IPS DF 6.9 (cell line): ENCODE measurements at regions not wholly inside any gene's neighbourhood (a gene's known extent, or its start where the extent isn't known, plus 50 kb on each side); places are given as distances from the start of the nearest gene placed in this dataset.

Experiments used
- DNase-seq: peaks from one replicate; pipeline ENCODE4 v3.0.0-alpha.2; 2013; ENCODE audit warnings: low read depth, low spot score
- H3K27ac ChIP-seq: one replicate; pipeline ENCODE4 v1.5.1; 2013; ENCODE audit warnings: low read length, control low read depth
- H3K27me3 ChIP-seq: 2 replicates; pipeline ENCODE4 v1.6.1; 2013; ENCODE audit warnings: mild to moderate bottlenecking, low read length; ENCODE audit not compliant: control insufficient read depth, insufficient read depth
- H3K36me3 ChIP-seq: 2 replicates; pipeline ENCODE4 v1.6.1; 2013; ENCODE audit warnings: low read length; ENCODE audit not compliant: control insufficient read depth, insufficient read depth
- H3K4me1 ChIP-seq: 2 replicates; pipeline ENCODE4 v1.6.1; 2013; ENCODE audit warnings: low read length; ENCODE audit not compliant: control insufficient read depth, insufficient read depth
- H3K4me3 ChIP-seq: 2 replicates; pipeline ENCODE4 v1.5.1; 2013; ENCODE audit warnings: mild to moderate bottlenecking, low read length
- H3K9me3 ChIP-seq: 2 replicates; pipeline ENCODE4 v1.6.1; 2013; ENCODE audit warnings: low read length, inconsistent platforms; ENCODE audit not compliant: control insufficient read depth, insufficient read depth
- WGBS: extraction: QIAGEN DNeasy Blood & Tissue Kit; methylation state at CpG from one replicate; pipeline ENCODE4 v1.1.7; 2013; ENCODE audit warnings: mixed read lengths, missing lambda C conversion rate; ENCODE audit not compliant: insufficient read length, insufficient coverage; 5-methylcytosine and 5-hydroxymethylcytosine counted together

DNA sequence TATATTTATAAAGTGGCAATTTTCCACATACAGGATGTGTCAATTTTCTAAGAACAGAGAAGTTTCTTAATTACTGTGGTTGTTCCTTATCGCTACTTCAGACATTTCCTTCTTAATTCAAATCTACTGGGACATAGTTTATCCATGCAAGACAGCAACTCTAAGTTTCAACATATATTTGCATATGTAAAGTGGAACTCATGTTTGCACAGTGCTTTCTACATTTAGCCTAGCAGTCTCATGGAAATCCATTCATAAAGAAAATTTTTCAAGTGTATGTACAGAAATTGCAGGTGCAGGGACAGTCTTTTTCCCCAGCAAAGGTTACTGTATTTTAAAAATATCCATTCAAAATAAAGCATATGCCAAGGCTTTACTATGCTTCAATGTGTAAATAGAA is 956.7 kb upstream of the SEL1L start:
- no CpG with 5 or more reads among the region's 1 CpG for WGBS
- Histone ChIP-seq H3K4me3 (no peak overlapping the region), H3K4me1 (no peaks in the 10 kb centered on the region), H3K27ac (no peak overlapping the region), H3K27me3 (no peaks in the 10 kb centered on the region), H3K9me3 (no peaks in the 10 kb centered on the region), H3K36me3 (no peaks in the 10 kb centered on the region)
- DNase-seq: no peak

DNA sequence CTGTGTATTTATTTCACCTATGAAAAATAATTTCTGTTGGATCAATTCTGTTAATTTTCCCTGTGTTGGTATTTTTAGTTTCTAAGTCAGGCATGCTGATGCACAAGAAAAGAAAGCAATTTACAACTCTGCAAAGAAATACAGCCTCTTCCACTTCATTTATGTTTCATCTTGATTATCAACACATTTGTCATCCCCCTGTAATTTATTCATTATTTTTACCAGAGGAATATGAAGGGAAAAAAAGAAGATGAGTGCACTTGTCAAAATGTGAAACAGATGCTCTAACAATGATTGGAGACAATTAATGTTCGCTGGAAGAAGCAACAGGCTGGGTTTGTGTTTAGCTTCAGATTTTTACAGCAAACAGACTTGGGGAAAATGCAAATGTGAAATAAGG is 958.5 kb upstream of the SEL1L start:
- H3K27ac ChIP-seq: no peak overlapping the region

DNA sequence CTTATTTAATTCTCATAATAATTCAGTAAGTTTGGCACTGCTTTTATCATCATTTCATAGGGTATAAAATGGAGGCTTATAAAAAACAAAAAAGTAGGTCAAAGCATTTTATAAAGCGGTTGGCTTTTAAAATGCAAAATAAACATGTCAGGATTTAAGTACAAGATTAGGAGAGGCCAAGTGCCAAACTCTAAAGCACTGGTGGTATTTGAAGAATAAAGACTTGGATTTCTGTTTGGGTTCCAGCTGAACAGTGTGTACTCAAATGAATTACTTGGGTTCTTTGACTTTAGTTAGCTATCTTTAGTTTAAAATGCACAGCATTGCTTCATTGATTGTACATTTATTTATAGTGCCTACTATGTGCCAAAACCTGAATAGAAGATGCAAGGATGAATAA is 966.6 kb upstream of the SEL1L start:
- H3K4me3 ChIP-seq: no peak overlapping the region
- no peak overlapping the region for H3K27ac ChIP-seq
- no peaks in the 10 kb centered on the region for H3K36me3 ChIP-seq
- DNase-seq: no peak
- WGBS: no CpG with 5 or more reads among the region's 1 CpG
- no peaks in the 10 kb centered on the region for H3K27me3 ChIP-seq
- no peaks in the 10 kb centered on the region for H3K9me3 ChIP-seq
- H3K4me1 ChIP-seq: no peaks in the 10 kb centered on the region

More for the DNA sequence above, 958.5 kb upstream of the SEL1L start:
- Histone ChIP-seq H3K36me3 (no peaks in the 10 kb centered on the region), H3K9me3 (no peaks in the 10 kb centered on the region), H3K4me1 (no peaks in the 10 kb centered on the region), H3K27me3 (no peaks in the 10 kb centered on the region), H3K4me3 (no peak overlapping the region)
- DNase-seq: no peak
- no CpG with 5 or more reads among the region's 1 CpG for WGBS

DNA sequence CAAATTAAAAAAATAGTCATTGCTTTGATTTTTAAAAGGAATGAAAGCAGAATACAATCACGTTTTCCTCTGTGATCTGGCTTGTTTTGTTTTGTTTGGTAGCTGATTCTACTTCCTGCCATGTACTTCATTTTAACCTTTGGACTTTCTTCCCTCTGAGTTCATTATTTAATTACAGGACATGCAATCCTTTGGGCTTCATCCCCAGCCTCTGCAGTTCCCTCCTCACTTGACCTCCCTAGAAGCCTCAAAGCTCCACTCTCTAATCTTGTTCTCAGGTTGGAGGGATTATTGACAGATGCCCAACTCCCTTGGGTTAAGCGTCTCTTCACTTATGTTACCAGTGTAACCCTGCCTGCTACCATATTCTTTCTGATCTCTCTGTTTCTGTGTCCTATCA is 967.9 kb upstream of the SEL1L start:
- no peak for DNase-seq
- no peaks in the 10 kb centered on the region for H3K27me3 ChIP-seq
- H3K27ac ChIP-seq: no peak overlapping the region
- H3K9me3 ChIP-seq: no peaks in the 10 kb centered on the region
- WGBS: no CpG with 5 or more reads among the region's 2 CpGs
- H3K36me3 ChIP-seq: no peaks in the 10 kb centered on the region
- H3K4me1 ChIP-seq: no peaks in the 10 kb centered on the region
- no peak overlapping the region for H3K4me3 ChIP-seq

DNA sequence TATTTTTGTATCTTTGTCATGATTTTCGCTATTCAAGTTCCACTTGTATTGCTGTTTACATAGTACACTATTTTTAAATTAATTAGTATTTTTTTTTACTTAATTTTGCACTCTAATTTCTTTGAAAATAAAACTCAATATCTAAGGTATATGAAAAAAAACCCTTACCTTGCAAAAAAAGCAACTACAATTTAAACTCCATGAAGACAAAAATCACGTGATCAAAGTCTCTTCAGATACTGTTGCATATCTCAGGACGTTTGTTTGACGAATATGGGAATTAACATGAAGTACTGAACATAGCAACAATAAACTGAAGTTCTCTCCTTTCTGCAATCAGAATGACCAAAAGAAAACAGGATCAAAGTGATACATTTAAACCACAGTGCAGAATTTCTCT is 968.4 kb upstream of the SEL1L start:
- no peaks in the 10 kb centered on the region for H3K36me3 ChIP-seq
- H3K9me3 ChIP-seq: no peaks in the 10 kb centered on the region
- H3K27me3 ChIP-seq: no peaks in the 10 kb centered on the region
- WGBS: no CpG with 5 or more reads among the region's 4 CpGs
- H3K4me1 ChIP-seq: no peaks in the 10 kb centered on the region
- DNase-seq: no peak
- no peak overlapping the region for H3K4me3 ChIP-seq
- H3K27ac ChIP-seq: no peak overlapping the region

DNA sequence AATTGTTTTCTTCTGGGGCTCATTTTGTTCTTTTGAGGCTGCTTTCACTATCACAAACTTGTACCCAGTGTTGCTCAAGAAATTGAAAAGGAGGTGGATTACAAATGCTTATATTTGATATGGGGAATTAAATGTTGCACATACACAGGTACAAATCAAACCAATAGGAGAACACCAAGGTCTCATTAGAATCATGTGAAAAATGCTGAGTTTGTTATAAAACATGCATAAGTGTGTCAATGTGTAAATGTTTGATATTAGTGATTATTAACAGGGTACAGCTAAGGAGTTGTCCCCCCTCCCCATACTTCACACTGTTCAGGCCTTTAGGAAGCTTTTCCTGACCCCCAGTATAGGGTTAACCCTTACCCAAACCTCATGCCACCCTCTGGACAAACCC is 971.2 kb upstream of the SEL1L start:
- no peak for DNase-seq
- Histone ChIP-seq H3K36me3 (no peaks in the 10 kb centered on the region), H3K27me3 (no peaks in the 10 kb centered on the region), H3K4me1 (no peaks in the 10 kb centered on the region), H3K27ac (no peak overlapping the region), H3K4me3 (no peak overlapping the region), H3K9me3 (no peaks in the 10 kb centered on the region)

DNA sequence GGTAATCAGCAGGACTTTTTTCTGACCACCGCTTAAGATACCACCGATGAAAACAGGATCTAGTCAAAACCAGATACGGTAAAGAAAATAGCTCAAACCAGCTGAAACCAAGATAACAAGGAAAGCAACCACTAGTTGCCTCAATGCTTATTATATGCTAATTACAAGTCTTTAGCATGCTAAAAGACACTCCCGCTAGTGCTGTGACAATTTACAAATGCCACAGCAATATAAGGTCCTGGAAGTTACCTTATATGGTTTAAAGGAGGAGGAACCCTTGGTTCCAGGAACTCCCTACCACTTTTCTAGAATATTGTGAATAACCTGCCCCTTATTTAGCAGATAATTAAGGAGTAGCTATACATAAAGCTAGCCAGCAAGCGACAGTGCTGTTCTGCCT is 976.4 kb upstream of the SEL1L start:
- H3K27me3 ChIP-seq: no peaks in the 10 kb centered on the region
- DNase-seq: peak; percentile 1
- no peaks in the 10 kb centered on the region for H3K4me1 ChIP-seq
- no CpG with 5 or more reads among the region's 5 CpGs for WGBS
- no peaks in the 10 kb centered on the region for H3K9me3 ChIP-seq
- no peak overlapping the region for H3K4me3 ChIP-seq
- H3K27ac ChIP-seq: no peak overlapping the region
- H3K36me3 ChIP-seq: no peaks in the 10 kb centered on the region

DNA sequence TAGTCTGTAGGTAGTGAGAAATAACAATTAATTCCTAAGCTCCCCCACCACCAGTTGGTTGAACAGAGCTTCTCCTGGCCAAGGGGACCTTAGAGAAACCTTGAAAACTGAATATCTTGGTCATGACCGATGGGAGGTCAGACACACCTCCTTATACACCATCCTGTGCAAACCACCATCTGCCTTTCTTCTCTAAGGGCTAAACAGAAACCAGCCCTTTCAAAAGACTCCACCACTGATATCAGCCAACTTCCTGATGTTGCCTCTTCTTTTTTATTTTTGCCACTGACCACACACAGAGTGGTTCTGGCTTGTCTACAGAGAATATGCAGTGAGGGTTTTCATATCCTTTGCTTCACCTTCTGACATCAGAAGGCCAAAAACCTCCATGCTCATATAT is 977.7 kb upstream of the SEL1L start:
- no peak for DNase-seq
- H3K9me3 ChIP-seq: no peaks in the 10 kb centered on the region
- no CpG with 5 or more reads among the region's 1 CpG for WGBS
- no peaks in the 10 kb centered on the region for H3K27me3 ChIP-seq
- H3K4me3 ChIP-seq: no peak overlapping the region
- no peaks in the 10 kb centered on the region for H3K4me1 ChIP-seq
- no peaks in the 10 kb centered on the region for H3K36me3 ChIP-seq
- no peak overlapping the region for H3K27ac ChIP-seq

DNA sequence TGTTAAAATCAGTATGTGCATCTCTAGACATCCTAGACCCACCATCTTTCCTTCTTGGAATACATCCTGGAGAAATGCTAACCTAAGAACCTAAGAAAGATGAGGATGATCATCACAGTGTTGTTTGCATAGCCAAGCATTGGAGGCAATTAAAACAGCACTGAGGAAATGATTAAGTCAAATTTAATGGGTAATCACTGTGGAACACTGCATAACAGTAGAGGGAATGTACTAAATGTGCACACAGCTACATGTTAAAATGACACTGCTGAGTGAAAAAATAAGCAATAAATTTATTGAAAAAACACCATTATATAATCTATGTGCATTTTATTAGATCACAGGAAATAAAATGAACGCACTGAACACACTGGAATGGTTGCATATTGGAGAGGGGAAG is 987.1 kb upstream of the SEL1L start:
- DNase-seq: no peak
- no peaks in the 10 kb centered on the region for H3K27me3 ChIP-seq
- no peak overlapping the region for H3K27ac ChIP-seq
- no peaks in the 10 kb centered on the region for H3K9me3 ChIP-seq
- no peaks in the 10 kb centered on the region for H3K36me3 ChIP-seq
- no peaks in the 10 kb centered on the region for H3K4me1 ChIP-seq
- no CpG with 5 or more reads among the region's 1 CpG for WGBS
- H3K4me3 ChIP-seq: no peak overlapping the region

DNA sequence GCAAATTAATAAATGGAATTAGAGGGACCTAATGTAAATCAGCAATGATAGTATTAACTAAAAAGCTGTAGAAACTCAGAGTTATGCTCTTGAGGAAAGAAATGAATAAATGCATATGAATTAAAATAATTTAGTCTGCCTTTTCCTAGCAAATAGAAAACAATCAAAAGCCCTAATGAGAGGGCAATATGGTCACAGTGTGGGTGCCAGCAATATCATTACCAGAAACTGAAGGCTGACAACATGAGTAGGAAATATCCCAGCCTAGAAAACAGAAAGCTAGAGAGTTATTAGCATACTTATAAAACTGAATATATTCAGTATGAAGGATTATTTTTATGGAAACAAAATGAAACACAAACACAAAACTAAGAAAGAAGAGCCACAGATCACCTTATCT is 987.5 kb upstream of the SEL1L start:
- no peaks in the 10 kb centered on the region for H3K27me3 ChIP-seq
- H3K36me3 ChIP-seq: no peaks in the 10 kb centered on the region
- H3K4me1 ChIP-seq: no peaks in the 10 kb centered on the region
- H3K4me3 ChIP-seq: no peak overlapping the region
- no peak for DNase-seq
- no peak overlapping the region for H3K27ac ChIP-seq
- no peaks in the 10 kb centered on the region for H3K9me3 ChIP-seq

DNA sequence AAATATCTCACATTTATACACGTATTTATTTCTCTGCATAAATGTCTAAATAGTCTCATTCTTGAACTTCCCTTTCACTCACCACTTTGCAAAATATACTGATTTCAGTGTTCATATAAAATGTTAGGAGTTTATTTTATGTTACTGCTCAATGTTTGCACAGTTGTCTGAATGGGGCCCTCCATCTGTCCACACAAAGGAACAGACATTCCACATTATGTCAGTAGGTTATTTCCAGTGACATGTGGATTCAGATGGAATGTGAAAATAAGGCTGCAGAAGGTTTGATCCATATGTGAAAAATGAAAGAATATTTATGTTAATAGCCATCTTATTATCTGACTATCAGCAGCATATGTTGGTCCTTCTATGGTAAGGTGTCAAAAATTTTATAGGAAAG is 994.4 kb upstream of the SEL1L start:
- 100% methylated on average over 1 of the region's 1 CpG for WGBS
- DNase-seq: no peak
- no peaks in the 10 kb centered on the region for H3K9me3 ChIP-seq
- no peak overlapping the region for H3K4me3 ChIP-seq
- H3K4me1 ChIP-seq: no peaks in the 10 kb centered on the region
- H3K36me3 ChIP-seq: no peaks in the 10 kb centered on the region
- H3K27me3 ChIP-seq: no peaks in the 10 kb centered on the region
- no peak overlapping the region for H3K27ac ChIP-seq
